Cardiac septum (tissue), 1 donor: ENCODE measurements at regions not wholly inside any gene's neighbourhood (a gene's known extent, or its start where the extent isn't known, plus 50 kb on each side); places are given as distances from the start of the nearest gene placed in this dataset.

Source experiments
- DNase-seq: peaks from one replicate; pipeline ENCODE4 v3.0.0-alpha.2; 2020; ENCODE audit warnings: low spot score
- intact Hi-C: fragments of 100-400 bp; cut with DNase I; formaldehyde crosslinking; loops from one replicate; pipeline ENCODE4 v1.14.0; 2022
- donor health status: DM: no; HTN: no; CAD: no.

- no peak for DNase-seq
- intact Hi-C loops = no loop called here
Observed at GRCh38 chr3:41097896-41098496, 101.3 kb upstream of the CTNNB1 start.

DNA sequence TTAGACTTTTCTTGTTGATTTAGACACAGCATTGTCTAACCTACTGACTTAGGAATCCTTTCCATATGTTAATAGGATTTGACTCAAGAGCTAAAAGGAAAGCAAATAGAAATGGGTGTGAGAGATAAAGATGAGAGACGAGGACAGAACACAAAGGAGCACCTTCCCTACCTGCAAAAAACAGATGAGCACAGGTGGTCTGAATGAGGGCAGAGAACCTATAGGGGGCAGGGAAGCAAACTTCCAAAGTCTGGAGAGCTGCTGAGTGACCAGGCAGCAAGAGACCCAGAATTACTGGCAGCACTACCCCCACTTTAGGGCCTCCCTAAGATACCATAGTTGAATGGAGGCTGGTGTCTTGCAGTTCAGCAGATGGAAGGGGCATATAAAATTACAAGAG is 98.1 kb upstream of the CTNNB1 start:
- intact Hi-C loops = no loop called here
- no peak for DNase-seq

DNA sequence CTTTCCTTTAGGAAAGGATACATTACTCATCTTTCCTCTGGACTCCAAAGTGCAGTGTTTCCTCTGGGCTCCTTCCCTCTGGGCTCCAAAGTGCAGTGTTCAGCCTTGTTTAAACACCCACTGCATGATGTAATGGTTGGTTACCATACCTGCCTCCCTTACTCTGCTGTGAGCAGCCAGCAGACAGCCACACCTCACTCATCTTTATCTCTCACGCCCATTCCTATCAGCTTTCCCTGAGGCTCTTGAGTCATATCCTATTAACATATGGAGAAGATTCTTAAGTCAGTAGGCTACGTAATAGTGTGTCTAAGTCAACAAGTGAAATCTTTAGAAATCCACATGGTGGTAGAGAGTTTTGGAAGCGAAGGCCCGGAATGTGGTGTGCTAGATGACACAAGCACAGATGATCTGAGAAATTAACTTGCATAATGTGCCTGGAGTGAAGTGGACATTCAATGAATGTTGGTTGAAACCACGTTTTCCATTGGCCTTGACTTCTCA is 97.2 kb upstream of the CTNNB1 start:
- DNase-seq = no peak
- intact Hi-C loops = no loop called here

DNA sequence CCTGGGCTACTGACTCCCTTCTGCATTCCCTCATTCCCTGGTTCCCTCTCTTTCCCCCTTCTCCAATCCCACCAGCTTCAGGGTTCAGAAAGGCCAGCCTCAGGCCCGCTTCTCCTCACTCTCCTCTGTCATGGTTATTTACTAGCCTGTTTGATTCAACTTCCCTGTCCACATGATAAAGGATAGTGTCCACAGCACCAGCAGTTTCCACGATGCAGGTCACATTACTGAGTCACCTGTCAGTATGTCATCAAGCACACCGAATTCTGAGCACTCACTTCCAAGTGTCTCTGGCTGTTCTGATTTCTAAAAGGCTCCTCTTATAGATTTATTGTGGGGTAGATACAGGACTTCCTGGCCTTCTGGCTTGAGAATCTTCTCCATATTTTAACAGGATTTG is 96.6 kb upstream of the CTNNB1 start:
- no peak for DNase-seq
- intact Hi-C loops = no loop called here

DNA sequence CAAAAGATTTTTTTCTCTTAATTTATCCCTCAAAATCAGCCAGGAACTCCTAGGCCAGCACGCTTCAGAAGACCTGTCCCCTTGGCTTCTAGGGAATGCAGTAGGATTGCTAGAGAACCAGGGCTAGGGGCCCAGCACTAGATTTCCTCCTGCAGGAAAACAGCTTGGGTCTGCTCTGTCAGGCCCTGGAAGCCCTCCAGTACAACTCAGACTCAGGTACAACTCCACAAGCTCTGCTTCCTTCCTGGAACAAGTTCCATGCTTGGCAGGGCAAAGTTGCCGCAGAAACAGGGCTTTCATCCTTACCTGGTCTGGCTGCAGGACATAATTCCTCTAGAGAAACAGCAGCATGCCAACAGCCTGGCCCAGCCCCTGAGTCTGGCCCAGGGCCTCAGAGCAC is 96.1 kb upstream of the CTNNB1 start:
- DNase-seq = no peak
- intact Hi-C loops = no loop called here

DNA sequence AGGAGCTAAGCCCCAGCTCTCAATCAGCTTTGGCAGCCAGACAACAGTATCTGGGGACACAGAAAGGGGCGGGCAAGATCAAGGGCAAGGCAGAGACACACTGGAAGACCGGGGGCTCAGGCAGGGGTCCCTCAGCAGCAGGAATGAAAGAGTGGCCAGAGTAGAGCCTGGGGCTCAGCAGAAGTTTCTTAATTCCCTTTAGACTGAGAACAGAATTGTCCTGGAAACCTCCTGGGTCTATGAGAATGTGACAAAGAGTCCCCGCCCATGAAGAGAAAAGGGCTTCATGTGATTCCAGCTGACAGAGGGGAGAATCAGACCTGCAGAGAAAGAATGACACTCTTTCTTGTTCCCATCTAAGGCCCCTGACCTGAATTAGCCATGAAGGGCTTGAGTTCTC is 95.2 kb upstream of the CTNNB1 start:
- intact Hi-C loops = no loop called here

GRCh38 chr3:41106691-41107090 is 92.6 kb upstream of the CTNNB1 start:
- DNase-seq = no peak
- intact Hi-C loops = no loop called here

More for the DNA sequence above, 95.2 kb upstream of the CTNNB1 start:
- DNase-seq = no peak

- intact Hi-C loops = loop anchor here (5.0 kb wide), 1 partner anchor 34 kb away; no protein-coding TSS in a partner anchor
- DNase-seq = no peak
Observed at GRCh38 chr3:41111011-41111410, 88.3 kb upstream of the CTNNB1 start.

DNA sequence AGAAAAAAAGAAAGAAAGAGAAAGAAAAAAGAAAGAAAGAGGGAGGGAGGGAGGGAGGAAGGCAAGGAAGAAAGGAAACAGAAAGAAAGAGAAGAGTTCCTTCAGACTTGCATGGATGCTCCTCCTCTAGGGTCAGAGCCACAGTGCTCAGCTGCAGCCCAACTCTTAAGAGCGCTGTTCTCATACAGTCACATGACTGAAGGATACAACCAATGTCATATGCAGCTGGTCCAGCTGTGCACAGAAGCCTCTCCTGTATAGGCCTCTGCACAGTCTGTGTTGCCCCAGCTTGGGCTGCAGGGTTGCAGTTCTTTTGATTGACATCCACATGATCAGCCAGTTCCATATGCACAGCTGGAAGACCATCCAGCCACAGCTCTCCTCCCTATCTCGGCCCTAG is 86.8 kb upstream of the CTNNB1 start:
- DNase-seq = no peak
- intact Hi-C loops = loop anchor here (5.0 kb wide), 1 partner anchor 35 kb away; no protein-coding TSS in a partner anchor

DNA sequence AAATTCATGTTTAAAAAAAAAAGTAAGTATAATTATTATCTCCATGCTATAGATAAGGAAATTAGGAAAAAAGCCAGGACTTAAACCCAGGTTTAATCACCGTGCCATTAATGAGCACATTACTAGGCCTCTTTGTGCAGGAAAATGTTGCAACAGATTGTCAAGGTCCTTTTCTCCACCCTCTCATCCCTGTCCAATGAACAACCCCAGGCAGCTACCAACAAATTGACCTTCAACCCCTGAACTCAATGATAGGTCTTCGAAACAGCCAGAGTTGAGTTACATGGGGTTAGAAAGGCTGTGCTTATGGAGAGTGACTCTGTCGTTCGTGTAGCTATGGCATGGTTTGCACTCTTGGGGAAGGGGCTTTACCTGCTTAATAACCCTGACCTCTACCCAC is 84.2 kb upstream of the CTNNB1 start:
- DNase-seq = no peak
- intact Hi-C loops = loop anchor here (5.0 kb wide), 3 partner anchors 82 to 333 kb away; partner anchors contain the start of gene CTNNB1

- intact Hi-C loops = loop anchor here (5.0 kb wide), 3 partner anchors 80 to 335 kb away; partner anchors contain the start of gene CTNNB1
- no peak for DNase-seq
Observed at GRCh38 chr3:41116851-41117250, 82.5 kb upstream of the CTNNB1 start.

GRCh38 chr3:41117398-41117870 is 81.9 kb upstream of the CTNNB1 start:
- intact Hi-C loops = loop anchor here (5.0 kb wide), 3 partner anchors 80 to 335 kb away; partner anchors contain the start of gene CTNNB1
- DNase-seq = peak; percentile 94

- intact Hi-C loops = loop anchor here (5.0 kb wide), 3 partner anchors 79 to 336 kb away; partner anchors contain the start of gene CTNNB1
- DNase-seq = no peak
Observed at GRCh38 chr3:41118461-41119390, 80.6 kb upstream of the CTNNB1 start.

DNA sequence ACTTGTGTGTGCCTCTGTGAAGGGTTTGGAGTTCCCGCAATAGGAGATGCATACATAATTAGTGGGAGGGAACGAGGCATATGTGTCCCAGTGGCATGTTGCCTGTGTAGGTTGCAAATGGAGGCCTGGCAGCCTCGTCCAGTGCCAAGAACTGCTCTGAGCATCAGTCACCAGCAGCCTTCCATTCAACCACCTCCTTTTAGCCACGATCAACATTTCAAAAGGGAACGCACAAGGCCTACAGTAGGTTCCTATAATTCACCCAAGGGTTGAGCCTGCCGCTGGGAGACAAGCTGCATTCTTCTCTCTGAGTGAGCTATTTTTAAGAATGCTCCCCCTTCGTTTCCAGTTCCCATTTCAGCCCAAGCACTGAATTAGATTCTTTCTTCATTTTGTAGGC is 78.8 kb upstream of the CTNNB1 start:
- intact Hi-C loops = no loop called here
- DNase-seq = no peak

- intact Hi-C loops = no loop called here
- no peak for DNase-seq
Observed at GRCh38 chr3:41125258-41125657, 74.0 kb upstream of the CTNNB1 start.

DNA sequence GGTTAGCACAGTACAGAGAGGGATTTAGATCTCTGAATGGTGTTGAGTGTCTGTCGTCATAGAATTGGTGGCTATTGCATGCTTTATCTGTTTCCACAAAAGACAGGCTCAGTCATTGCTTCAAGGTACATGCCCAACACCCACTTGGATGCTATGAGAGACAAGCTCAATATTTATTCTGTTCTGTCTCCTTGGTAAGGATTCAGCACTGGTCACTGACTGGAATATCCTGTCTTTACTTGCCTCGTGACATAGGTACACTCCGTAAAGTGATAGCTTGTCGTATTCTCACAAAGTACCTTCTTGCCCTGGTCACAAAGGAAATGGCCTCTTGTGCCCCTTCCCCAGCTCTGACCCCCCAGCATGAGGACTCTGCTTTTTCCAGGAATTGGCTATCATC is 72.8 kb upstream of the CTNNB1 start:
- intact Hi-C loops = no loop called here
- DNase-seq = no peak

GRCh38 chr3:41126961-41127360 is 72.3 kb upstream of the CTNNB1 start:
- intact Hi-C loops = no loop called here
- DNase-seq = no peak

DNA sequence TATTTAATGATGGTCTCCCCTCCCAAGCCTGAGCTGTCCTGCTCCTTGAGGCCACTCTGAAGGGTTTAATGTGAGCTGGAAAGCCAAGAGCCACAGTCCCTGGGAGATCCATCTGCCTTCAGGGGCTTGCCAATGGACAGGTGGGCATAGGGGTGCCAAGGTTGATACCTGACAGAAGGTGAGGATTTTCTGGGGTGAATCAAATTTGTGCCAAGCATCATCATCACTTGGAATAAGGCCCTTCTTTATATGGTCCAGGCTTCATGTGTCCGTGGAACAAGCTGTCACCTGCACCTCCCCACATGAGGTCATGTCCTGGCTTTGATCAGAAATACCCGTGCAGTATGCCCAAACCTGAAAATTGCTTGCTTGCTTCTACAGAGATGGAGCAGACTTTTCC is 71.9 kb upstream of the CTNNB1 start:
- no peak for DNase-seq
- intact Hi-C loops = no loop called here

GRCh38 chr3:41129731-41130130 is 69.6 kb upstream of the CTNNB1 start:
- intact Hi-C loops = no loop called here
- DNase-seq = no peak

DNA sequence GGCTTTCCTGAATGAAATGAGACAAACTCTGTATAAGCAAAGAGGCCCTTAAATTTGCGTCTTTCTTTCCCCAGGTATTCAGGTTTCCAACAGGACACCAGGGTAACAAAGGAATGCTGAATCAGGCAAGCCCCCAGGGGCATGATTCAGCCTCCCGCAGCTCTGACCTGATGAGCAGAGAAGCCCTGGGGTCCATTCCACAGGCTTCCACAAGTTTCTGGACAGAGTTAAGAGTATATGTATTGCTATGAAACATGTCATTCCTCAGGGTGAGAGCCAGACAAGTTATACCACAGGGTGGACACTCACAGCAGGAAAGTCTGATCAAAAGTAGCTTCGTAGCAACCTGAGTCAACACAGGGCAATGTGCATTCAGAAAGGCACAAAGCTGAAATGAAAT is 68.1 kb upstream of the CTNNB1 start:
- intact Hi-C loops = no loop called here
- DNase-seq = no peak
